Astrocyte (in vitro differentiated cells and primary cell): ENCODE measurements at regions not wholly inside any gene's neighbourhood (a gene's known extent, or its start where the extent isn't known, plus 50 kb on each side); places are given as distances from the start of the nearest gene placed in this dataset.

ENCODE experiments used
- EZH2 ChIP-seq: IDR thresholded peaks from 2 replicates; pipeline ENCODE4 v1.6.1; 2012; ENCODE audit warnings: mild to moderate bottlenecking, low read length, inconsistent platforms; ENCODE audit not compliant: insufficient read depth
- TF ChIP-seq, protein P1 (sequence below): IDR thresholded peaks from 2 replicates; pipeline ENCODE4 v1.5.1; 2011; ENCODE audit warnings: low read depth, mild to moderate bottlenecking, inconsistent platforms, low read length, moderate library complexity; ENCODE audit not compliant: insufficient read depth

DNA sequence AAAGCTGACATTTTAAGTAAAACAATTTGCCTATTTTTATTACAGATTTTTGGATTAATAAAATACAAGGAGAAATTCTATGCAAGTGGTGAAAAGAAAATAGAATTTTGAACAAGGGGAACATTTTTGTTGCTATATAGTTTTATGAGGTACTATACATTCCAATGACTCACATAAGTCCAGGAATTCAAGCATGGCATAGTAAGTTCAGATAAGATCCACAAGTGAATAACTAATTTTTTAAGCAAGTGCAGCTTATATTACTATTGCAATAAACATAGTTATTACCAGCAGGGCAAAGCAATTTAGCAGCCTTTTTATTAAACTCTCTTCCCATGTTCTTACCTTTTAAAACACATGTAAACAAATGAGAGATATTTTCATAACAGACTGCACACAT, 1123.5 kb upstream of the LRRN3 start:
- TF ChIP-seq, protein P1, sequence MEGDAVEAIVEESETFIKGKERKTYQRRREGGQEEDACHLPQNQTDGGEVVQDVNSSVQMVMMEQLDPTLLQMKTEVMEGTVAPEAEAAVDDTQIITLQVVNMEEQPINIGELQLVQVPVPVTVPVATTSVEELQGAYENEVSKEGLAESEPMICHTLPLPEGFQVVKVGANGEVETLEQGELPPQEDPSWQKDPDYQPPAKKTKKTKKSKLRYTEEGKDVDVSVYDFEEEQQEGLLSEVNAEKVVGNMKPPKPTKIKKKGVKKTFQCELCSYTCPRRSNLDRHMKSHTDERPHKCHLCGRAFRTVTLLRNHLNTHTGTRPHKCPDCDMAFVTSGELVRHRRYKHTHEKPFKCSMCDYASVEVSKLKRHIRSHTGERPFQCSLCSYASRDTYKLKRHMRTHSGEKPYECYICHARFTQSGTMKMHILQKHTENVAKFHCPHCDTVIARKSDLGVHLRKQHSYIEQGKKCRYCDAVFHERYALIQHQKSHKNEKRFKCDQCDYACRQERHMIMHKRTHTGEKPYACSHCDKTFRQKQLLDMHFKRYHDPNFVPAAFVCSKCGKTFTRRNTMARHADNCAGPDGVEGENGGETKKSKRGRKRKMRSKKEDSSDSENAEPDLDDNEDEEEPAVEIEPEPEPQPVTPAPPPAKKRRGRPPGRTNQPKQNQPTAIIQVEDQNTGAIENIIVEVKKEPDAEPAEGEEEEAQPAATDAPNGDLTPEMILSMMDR: no peak
- TF ChIP-seq EZH2: no peak
